Activated CD4-positive, alpha-beta memory T cell treated with anti-CD3 and anti-CD28 coated beads for 36 hours (primary cell): ENCODE measurements at regions not wholly inside any gene's neighbourhood (a gene's known extent, or its start where the extent isn't known, plus 50 kb on each side); places are given as distances from the start of the nearest gene placed in this dataset.

Experiments used
- CTCF ChIA-PET: fragments of 350-600 bp; sonication (Branson Sonifier 250); formaldehyde crosslinking; loops from one replicate; lab custom pipeline; 2021; ENCODE audit warnings: antibody characterized with exemption, inconsistent platforms; lab: Charles Lee
- POLR2A ChIA-PET: fragments of 350-600 bp; sonication (Branson Sonifier 250); formaldehyde crosslinking; loops from one replicate; lab custom pipeline; 2021; ENCODE audit warnings: antibody characterized with exemption; lab: Charles Lee
- DNase-seq: peaks from one replicate; pipeline ENCODE4 v3.0.0-alpha.2; 2020
- H3K27ac Mint-ChIP-seq: one replicate; pipeline ENCODE4 v1.8.0; 2021; ENCODE audit warnings: mixed read lengths
- H3K27me3 Mint-ChIP-seq: one replicate; pipeline ENCODE4 v1.8.0; 2021; ENCODE audit warnings: mixed read lengths
- H3K36me3 Mint-ChIP-seq: one replicate; pipeline ENCODE4 v1.8.0; 2021; ENCODE audit warnings: mixed read lengths
- H3K4me1 Mint-ChIP-seq: one replicate; pipeline ENCODE4 v1.8.0; 2021; ENCODE audit warnings: low read depth, mixed read lengths
- H3K4me3 Mint-ChIP-seq: one replicate; pipeline ENCODE4 v1.8.0; 2021; ENCODE audit warnings: mild to moderate bottlenecking, mixed read lengths
- H3K9me3 Mint-ChIP-seq: one replicate; pipeline ENCODE4 v1.8.0; 2021; ENCODE audit warnings: mixed read lengths
- intact Hi-C: fragments of 100-400 bp; cut with micrococcal nuclease; formaldehyde crosslinking; loops from one replicate; pipeline ENCODE4 v1.15.1; 2023

- no peaks in the 10 kb centered on the region for H3K36me3 Mint-ChIP-seq
- H3K27me3 Mint-ChIP-seq = no peaks in the 10 kb centered on the region
- ChIA-PET POLR2A (no interaction called here), CTCF (no interaction called here)
- H3K27ac Mint-ChIP-seq = no peak overlapping the region
- H3K4me3 Mint-ChIP-seq = no peak overlapping the region
- peaks cover 2% of the 10 kb centered on the region for H3K9me3 Mint-ChIP-seq
- DNase-seq = no peak
- no peaks in the 10 kb centered on the region for H3K4me1 Mint-ChIP-seq
- intact Hi-C loops = no loop called here
Observed at GRCh38 chr20:54848984-54849538, 373.7 kb downstream of the DOK5 start.

GRCh38 chr20:54848262-54848661 lies 372.9 kb downstream of the DOK5 start:
- intact Hi-C loops = no loop called here
- no peaks in the 10 kb centered on the region for H3K27me3 Mint-ChIP-seq
- H3K36me3 Mint-ChIP-seq = no peaks in the 10 kb centered on the region
- ChIA-PET POLR2A (no interaction called here), CTCF (no interaction called here)
- H3K4me1 Mint-ChIP-seq = no peaks in the 10 kb centered on the region
- H3K27ac Mint-ChIP-seq = no peak overlapping the region
- no peak overlapping the region for H3K4me3 Mint-ChIP-seq
- DNase-seq = no peak
- H3K9me3 Mint-ChIP-seq = peaks cover 2% of the 10 kb centered on the region

GRCh38 chr20:54846948-54847347 lies 371.6 kb downstream of the DOK5 start:
- H3K27ac Mint-ChIP-seq = no peak overlapping the region
- peaks cover 2% of the 10 kb centered on the region for H3K9me3 Mint-ChIP-seq
- no peak for DNase-seq
- no peaks in the 10 kb centered on the region for H3K27me3 Mint-ChIP-seq
- H3K4me3 Mint-ChIP-seq = no peak overlapping the region
- H3K4me1 Mint-ChIP-seq = no peaks in the 10 kb centered on the region
- no peaks in the 10 kb centered on the region for H3K36me3 Mint-ChIP-seq
- intact Hi-C loops = no loop called here
- CTCF ChIA-PET = no interaction called here
- POLR2A ChIA-PET = no interaction called here

GRCh38 chr20:54844346-54844745 lies 369.0 kb downstream of the DOK5 start:
- H3K27me3 Mint-ChIP-seq = no peaks in the 10 kb centered on the region
- CTCF ChIA-PET = no interaction called here
- peaks cover 2% of the 10 kb centered on the region for H3K9me3 Mint-ChIP-seq
- DNase-seq = no peak
- H3K4me3 Mint-ChIP-seq = no peak overlapping the region
- POLR2A ChIA-PET = no interaction called here
- no peaks in the 10 kb centered on the region for H3K4me1 Mint-ChIP-seq
- H3K27ac Mint-ChIP-seq = no peak overlapping the region
- intact Hi-C loops = no loop called here
- no peaks in the 10 kb centered on the region for H3K36me3 Mint-ChIP-seq

DNA sequence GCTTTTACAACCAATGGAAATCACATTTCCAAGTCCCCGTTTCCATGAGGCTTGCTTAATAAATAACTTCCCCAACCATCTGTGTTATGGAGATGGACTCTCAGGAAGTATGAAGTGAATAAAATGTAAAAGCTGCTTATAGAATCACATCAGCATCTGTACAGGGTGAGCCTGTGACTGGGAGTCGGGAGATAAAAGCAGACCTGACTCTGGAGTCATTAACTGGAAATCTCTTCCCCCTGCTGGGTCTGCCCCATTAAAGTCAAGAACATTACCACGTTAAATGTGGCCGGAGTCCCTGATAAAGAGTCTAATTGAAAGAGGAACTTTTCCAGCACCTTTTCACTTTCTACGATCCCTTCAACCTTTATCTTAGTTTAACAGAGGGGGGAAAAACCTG lies 368.5 kb downstream of the DOK5 start:
- Mint-ChIP-seq H3K4me3 (no peak overlapping the region), H3K36me3 (no peaks in the 10 kb centered on the region), H3K27ac (no peak overlapping the region), H3K4me1 (no peaks in the 10 kb centered on the region), H3K27me3 (no peaks in the 10 kb centered on the region), H3K9me3 (peaks cover 2% of the 10 kb centered on the region)
- no peak for DNase-seq
- CTCF ChIA-PET = no interaction called here
- POLR2A ChIA-PET = no interaction called here
- intact Hi-C loops = no loop called here

- POLR2A ChIA-PET = no interaction called here
Observed at GRCh38 chr20:54843431-54843830, 368.0 kb downstream of the DOK5 start.

GRCh38 chr20:54839224-54839623 lies 363.8 kb downstream of the DOK5 start:
- H3K9me3 Mint-ChIP-seq = no peaks in the 10 kb centered on the region
- no peaks in the 10 kb centered on the region for H3K27me3 Mint-ChIP-seq
- intact Hi-C loops = no loop called here
- no peaks in the 10 kb centered on the region for H3K4me1 Mint-ChIP-seq
- H3K36me3 Mint-ChIP-seq = no peaks in the 10 kb centered on the region
- CTCF ChIA-PET = no interaction called here
- H3K27ac Mint-ChIP-seq = no peak overlapping the region
- no peak overlapping the region for H3K4me3 Mint-ChIP-seq
- no peak for DNase-seq
- POLR2A ChIA-PET = no interaction called here

More at GRCh38 chr20:54843431-54843830, 368.0 kb downstream of the DOK5 start:
- CTCF ChIA-PET = no interaction called here
- Mint-ChIP-seq H3K36me3 (no peaks in the 10 kb centered on the region), H3K4me3 (no peak overlapping the region), H3K4me1 (no peaks in the 10 kb centered on the region), H3K27me3 (no peaks in the 10 kb centered on the region), H3K9me3 (peaks cover 2% of the 10 kb centered on the region), H3K27ac (no peak overlapping the region)
- intact Hi-C loops = no loop called here
- DNase-seq = no peak

- no peak overlapping the region for H3K27ac Mint-ChIP-seq
- POLR2A ChIA-PET = no interaction called here
- intact Hi-C loops = no loop called here
- H3K4me3 Mint-ChIP-seq = no peak overlapping the region
- no peaks in the 10 kb centered on the region for H3K36me3 Mint-ChIP-seq
- no peaks in the 10 kb centered on the region for H3K4me1 Mint-ChIP-seq
- CTCF ChIA-PET = no interaction called here
- DNase-seq = no peak
- no peaks in the 10 kb centered on the region for H3K27me3 Mint-ChIP-seq
- H3K9me3 Mint-ChIP-seq = no peaks in the 10 kb centered on the region
Observed at GRCh38 chr20:54837226-54837625, 361.8 kb downstream of the DOK5 start.

- ChIA-PET POLR2A (no interaction called here), CTCF (no interaction called here)
- Mint-ChIP-seq H3K36me3 (no peaks in the 10 kb centered on the region), H3K27me3 (no peaks in the 10 kb centered on the region), H3K9me3 (no peaks in the 10 kb centered on the region), H3K4me3 (no peak overlapping the region), H3K4me1 (no peaks in the 10 kb centered on the region), H3K27ac (no peak overlapping the region)
- intact Hi-C loops = no loop called here
- DNase-seq = no peak
Observed at GRCh38 chr20:54822386-54822785, 347.0 kb downstream of the DOK5 start.

DNA sequence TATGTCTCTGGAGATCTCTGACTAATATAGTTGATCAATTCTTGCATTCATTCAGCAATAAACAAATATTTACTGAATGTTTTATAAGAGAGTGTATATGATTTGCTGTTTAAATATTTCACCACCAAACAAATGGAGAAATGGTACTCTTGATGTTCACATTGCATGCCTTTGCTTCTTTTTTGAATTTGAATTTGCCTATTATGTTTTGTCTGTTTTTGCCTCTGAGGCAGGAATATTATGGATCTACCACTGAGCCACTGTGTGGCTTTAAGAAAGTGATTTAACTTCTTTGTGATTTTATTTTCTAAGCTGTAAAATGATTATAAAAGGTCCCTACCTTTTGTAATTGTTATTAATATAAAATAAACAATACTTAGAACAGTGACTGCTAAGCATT lies 345.0 kb downstream of the DOK5 start:
- Mint-ChIP-seq H3K27ac (no peak overlapping the region), H3K4me1 (no peaks in the 10 kb centered on the region), H3K27me3 (no peaks in the 10 kb centered on the region), H3K9me3 (no peaks in the 10 kb centered on the region), H3K36me3 (no peaks in the 10 kb centered on the region), H3K4me3 (no peak overlapping the region)
- intact Hi-C loops = no loop called here
- DNase-seq = no peak
- POLR2A ChIA-PET = no interaction called here
- CTCF ChIA-PET = no interaction called here

GRCh38 chr20:54806462-54806861 lies 331.1 kb downstream of the DOK5 start:
- no peak overlapping the region for H3K4me3 Mint-ChIP-seq
- ChIA-PET CTCF (no interaction called here), POLR2A (no interaction called here)

DNA sequence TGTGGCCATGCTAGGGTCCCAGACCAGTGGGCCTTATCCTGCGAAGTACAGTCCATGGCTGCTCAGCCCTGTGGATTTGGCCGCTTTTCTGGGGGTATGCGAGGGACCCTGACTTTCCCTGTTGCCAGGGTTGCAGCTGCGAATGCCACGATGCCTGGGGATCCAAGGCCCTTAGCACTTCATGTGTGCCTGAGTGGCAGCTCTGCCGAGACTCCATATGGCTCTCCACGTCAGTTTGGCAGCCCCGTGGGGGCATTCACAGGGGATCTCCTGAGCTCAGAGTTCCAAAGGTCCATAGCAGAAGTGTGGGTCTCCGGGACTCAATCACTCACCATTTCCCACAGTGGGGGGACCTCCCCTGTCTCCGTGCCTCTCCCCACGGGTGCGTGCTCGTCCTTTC lies 319.5 kb downstream of the DOK5 start:
- ChIA-PET CTCF (no interaction called here), POLR2A (no interaction called here)
- Mint-ChIP-seq H3K4me1 (no peaks in the 10 kb centered on the region), H3K4me3 (no peak overlapping the region), H3K36me3 (no peaks in the 10 kb centered on the region), H3K27ac (no peak overlapping the region), H3K27me3 (no peaks in the 10 kb centered on the region), H3K9me3 (peaks cover 6% of the 10 kb centered on the region)
- intact Hi-C loops = no loop called here
- no peak for DNase-seq

More at GRCh38 chr20:54806462-54806861, 331.1 kb downstream of the DOK5 start:
- intact Hi-C loops = no loop called here
- Mint-ChIP-seq H3K9me3 (no peaks in the 10 kb centered on the region), H3K27ac (no peak overlapping the region), H3K4me1 (no peaks in the 10 kb centered on the region), H3K36me3 (no peaks in the 10 kb centered on the region), H3K27me3 (no peaks in the 10 kb centered on the region)
- DNase-seq = no peak

DNA sequence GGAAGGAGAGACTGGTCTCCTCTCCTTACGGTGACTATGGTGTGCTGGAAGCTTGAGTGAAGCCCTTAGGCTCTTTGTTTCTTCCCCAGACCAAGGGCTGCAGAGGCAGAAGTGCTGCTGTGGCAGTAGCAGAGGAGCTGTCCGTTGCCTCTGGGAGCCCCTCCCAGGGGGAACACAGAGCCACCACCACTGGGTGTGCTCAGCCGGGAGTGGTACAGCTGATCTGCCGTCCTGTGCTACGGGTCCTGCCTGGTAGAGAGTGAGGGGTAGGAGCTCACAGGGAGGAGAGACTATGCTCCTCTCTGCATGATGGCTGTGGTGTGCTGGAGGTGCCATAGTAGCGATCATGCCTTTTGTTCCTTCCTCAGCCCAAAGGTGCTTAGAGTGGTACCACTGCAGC lies 318.7 kb downstream of the DOK5 start:
- no peaks in the 10 kb centered on the region for H3K36me3 Mint-ChIP-seq
- intact Hi-C loops = no loop called here
- peaks cover 12% of the 10 kb centered on the region for H3K9me3 Mint-ChIP-seq
- H3K4me1 Mint-ChIP-seq = no peaks in the 10 kb centered on the region
- DNase-seq = no peak
- ChIA-PET POLR2A (no interaction called here), CTCF (no interaction called here)
- H3K27me3 Mint-ChIP-seq = no peaks in the 10 kb centered on the region
- no peak overlapping the region for H3K4me3 Mint-ChIP-seq
- H3K27ac Mint-ChIP-seq = no peak overlapping the region
